ENCODE measurements at regions not wholly inside any gene's neighbourhood (a gene's known extent, or its start where the extent isn't known, plus 50 kb on each side); places are given as distances from the start of the nearest gene placed in this dataset.

DNA sequence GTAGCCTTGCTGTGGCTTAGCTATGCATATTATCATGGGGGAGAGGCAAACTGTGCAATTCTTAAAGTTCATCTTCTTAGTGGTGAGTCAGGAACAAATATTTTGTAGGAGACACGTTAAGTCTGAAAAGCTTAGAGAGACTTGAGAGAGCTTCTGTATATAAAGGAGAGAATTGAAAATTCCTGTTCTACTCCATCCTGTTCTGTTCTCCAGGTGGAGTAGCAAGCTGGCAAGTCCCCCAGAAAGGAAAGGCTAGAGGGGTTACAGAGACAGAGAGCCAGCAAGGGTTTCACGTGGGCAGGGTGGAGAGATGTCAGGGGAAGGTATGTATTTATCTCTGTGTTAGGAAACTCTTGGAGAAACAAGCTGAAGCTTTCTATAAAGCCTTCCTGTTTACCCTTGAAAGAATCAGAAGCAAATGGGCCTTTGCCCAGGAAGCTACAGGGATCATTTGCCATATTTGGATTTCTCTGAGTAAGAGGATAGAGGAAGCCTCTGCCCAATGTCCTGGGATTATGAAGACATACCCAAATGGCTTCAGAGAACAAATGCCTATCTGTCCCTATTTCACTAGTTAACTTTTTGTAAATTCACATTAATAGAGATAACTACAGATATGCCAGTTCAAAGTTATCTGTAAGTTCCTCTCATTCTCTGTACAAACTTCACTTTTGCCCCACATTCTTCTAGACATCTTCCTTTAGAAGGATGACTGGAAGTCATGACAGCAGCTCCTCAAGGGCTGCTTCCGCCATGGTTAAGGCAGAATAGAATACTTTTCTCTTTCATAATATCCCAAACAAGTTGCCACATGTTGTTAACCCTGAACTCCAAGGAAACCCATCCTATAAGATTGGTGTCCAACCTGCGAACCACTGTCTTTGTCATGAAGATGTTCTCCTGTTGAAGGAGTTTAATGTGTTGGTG lies 126.7 kb upstream of the NEDD9 start:
- no peak for DNase-seq (ENCODE audit: low read depth in 2 of 2)

DNA sequence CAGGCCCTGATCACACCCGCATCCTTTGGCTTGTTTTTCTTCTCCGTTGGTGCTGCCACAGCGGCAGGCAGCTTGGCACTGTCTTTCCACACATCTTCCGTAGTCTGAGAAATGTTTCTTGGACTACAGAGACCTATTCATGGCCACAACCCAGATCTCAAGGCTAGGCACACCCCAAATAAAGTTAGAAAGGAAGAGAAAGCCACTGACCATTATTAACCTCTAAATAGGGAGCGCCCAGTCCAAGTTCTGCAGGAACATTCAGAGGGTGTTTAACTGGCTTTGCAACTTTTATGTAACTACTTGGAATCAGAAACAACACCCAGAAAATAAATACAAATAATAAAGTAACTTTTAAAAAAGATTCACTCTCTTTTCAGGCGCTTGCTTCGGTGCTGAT lies 124.8 kb upstream of the NEDD9 start:
- DNase-seq (ENCODE audit: low read depth in 2 of 2), result no peak

DNA sequence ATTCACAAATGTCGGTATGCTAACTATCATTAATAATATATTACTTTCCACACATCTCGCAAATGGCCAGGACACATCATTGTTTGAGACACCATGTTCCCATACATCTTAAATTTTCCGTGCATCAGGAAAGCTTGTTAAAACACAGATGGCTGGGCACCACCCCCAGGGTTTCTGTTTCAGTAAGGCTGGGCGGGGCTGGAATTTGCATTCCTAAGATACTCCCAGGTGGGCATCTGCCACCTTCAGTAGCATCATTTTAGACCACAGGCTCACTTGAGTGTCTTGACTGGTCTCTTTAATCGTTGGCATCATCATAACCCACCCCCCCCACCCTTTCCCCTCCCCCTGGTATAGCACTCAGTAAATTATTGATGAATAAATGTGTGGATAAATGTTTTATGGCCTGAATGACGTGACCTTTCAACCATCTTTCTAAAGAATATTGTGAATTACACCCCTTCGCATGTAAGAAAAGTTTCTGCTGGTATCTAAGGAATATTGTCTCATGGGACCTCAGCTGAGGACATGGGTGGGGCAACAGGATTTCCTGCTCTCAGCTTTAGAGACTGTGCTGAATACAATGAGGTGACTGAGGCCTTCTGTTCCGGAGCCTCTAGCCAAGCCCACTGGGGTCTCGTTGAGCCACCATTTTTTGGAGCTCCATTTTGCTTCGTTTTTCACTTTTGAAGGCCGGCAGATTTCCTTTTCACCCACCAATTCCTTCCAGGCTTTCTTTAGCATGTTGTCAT lies 124.1 kb upstream of the NEDD9 start:
- DNase-seq (ENCODE audit: low read depth in 2 of 2), result no peak

GRCh38 chr6:11353921-11354389 lies 121.5 kb upstream of the NEDD9 start:
- DNase-seq (ENCODE audit: low read depth in 2 of 2), result peak; percentile 62 to 72

GRCh38 chr6:11350294-11350693 lies 117.8 kb upstream of the NEDD9 start:
- DNase-seq (ENCODE audit: low read depth in 2 of 2), result no peak

- no peak for DNase-seq (ENCODE audit: low read depth in 2 of 2)
Measured at GRCh38 chr6:11349880-11350279, 117.4 kb upstream of the NEDD9 start.

GRCh38 chr6:11346516-11346915 lies 114.0 kb upstream of the NEDD9 start:
- no peak for DNase-seq (ENCODE audit: low read depth in 2 of 2)

GRCh38 chr6:11345536-11345935 lies 113.1 kb upstream of the NEDD9 start:
- DNase-seq (ENCODE audit: low read depth in 2 of 2), result no peak

DNA sequence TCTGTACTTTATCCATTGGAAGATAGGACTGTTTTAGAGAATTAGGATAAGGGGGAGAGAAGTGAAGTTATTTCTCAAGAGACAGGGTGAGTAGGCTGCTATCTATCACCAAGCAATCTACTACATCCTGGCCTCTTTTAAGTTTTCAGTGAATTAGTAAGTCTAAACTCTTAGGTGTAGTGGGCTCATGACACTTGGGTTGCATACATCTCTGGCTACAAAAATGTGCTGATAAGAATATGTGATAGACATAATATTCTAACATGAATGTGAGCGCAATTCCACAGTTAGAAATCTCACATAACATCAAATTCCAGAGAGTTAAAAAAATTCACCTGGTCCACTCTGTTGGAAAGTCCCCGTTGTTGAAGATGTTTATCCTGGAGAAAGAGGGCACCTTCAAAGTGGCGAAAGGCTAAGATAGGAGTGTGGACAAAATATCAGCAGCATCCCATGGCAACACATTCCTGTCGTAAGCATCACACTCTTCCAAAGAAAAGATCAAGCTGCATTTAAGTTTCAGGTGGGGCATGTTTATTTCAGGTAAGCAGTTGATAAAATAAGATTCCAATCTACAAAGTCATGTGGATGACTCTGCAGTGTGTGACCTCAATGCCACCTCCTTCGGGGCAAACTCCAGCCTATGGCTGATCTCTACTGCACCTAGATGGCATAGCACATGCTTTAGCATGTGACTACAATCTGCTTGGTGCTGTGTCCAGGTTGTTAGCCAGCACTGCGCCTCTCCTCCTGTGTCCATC lies 111.7 kb upstream of the NEDD9 start:
- no peak for DNase-seq (ENCODE audit: low read depth in 2 of 2)

GRCh38 chr6:11341867-11342266 lies 109.4 kb upstream of the NEDD9 start:
- no peak for DNase-seq (ENCODE audit: low read depth in 2 of 2)

GRCh38 chr6:11341303-11341702 lies 108.8 kb upstream of the NEDD9 start:
- no peak for DNase-seq (ENCODE audit: low read depth in 2 of 2)

DNA sequence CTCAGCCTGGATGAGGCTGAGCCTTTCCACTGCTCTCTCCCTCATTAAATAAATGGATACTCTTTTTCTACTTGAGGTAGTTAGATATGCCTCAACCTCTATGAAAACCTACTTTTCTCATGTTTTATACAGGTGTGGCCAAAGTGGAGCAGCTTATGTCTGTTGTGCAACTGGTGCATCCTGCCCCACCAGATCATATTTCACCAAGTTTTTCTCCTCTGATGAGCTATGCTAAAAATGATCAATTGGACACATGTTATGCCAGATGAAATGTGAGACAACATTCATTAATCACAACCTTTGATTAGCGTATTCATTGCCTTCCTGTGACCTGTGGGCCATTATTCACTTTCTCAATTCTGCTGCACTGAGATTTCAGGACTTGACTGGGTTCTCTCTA lies 106.9 kb upstream of the NEDD9 start:
- DNase-seq (ENCODE audit: low read depth in 2 of 2), result no peak

DNA sequence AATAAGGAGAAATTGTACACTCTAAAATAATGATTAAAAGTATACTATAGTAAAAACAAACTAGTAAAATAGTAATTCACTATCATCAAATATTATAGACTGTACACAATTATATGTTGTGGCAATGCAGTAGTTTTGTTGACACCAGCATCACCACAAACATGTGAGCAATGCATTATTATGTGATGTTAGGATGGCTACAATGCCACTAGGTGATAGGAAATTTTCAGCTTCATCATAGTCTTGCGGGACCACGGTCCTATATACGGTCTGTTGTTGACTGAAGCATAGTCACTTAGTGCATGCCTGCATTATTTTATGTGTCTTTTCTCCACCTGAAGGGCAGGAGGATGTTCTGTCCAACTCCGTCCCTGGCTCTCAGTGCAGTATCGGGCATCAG lies 104.8 kb upstream of the NEDD9 start:
- DNase-seq (ENCODE audit: low read depth in 2 of 2), result no peak

DNA sequence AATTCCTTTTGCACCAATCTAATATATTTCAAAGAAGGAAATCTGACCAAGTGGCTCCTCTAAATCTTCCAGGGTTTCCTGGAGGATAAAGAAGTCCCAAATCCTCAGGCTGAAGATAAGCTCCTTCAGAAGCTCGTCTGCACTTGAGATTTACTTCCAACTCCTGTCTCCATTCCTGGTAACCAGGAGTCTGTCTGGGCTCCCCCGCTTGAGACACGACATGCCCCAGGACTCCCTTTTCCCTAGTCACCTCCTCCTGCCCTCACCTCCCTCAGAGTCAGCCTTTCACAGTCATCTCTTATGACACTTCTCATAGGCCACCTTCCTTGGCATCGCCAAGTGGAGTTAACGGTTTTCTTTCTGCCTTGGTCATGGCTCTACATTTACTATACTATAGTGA lies 103.4 kb upstream of the NEDD9 start:
- no peak for DNase-seq (ENCODE audit: low read depth in 2 of 2)

- no peak for DNase-seq (ENCODE audit: low read depth in 2 of 2)
Measured at GRCh38 chr6:11333132-11333849, 100.8 kb upstream of the NEDD9 start.

- DNase-seq (ENCODE audit: low read depth in 2 of 2), result no peak
Measured at GRCh38 chr6:11332463-11332862, 100.0 kb upstream of the NEDD9 start.

GRCh38 chr6:11331111-11331510 lies 98.6 kb upstream of the NEDD9 start:
- DNase-seq (ENCODE audit: low read depth in 2 of 2), result no peak

DNA sequence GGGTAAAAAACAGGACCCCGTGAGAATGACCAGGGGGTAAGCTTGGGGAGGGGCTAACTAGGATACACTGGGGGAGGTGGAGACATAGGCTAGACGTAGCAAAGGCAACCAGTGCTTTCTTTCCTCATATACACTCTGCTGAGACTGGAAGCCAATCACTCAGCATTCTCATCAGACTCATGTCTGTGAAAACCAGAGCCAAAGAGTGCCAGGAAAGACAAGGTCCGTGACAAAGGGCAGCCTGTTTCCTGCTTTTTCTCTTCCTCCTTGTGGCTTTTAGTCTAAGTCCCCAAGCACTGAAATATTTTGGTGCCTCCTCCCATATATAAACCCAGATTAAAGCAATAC lies 97.9 kb upstream of the NEDD9 start:
- no peak for DNase-seq (ENCODE audit: low read depth in 2 of 2)

GRCh38 chr6:11329726-11330412 lies 97.4 kb upstream of the NEDD9 start:
- DNase-seq (ENCODE audit: low read depth in 2 of 2), result no peak

DNA sequence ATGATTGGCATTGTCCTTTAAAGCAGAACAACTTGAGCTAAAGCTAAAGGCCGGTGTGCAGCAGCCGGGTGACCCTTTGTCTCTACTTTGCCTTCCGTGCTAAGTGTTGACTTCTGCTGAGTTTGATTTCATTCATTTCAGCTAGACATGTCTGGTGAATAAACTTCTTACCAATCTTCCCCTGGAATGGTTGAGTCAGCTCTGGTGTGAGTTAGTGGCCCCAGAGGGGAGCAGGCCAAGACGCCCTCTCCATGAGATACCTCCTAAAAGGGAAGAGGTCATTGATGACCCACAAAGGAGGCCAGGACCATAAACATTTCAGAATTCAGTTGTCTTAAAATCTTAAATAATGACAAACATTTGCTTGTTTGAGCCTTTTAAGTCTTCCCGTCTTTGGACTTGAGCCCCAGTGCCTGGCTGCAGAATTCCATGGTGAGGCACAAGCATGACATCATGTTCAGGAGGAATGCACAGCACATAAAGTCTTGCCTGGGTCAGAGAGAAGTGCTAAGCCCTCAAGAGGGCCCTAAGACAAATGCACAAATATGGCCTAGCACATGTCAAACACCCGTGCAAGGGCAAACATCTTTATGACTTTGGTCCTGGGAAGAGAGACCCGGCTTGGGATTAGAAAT lies 96.3 kb upstream of the NEDD9 start:
- DNase-seq (ENCODE audit: low read depth in 2 of 2), result no peak

- DNase-seq (ENCODE audit: low read depth in 2 of 2), result no peak
Measured at GRCh38 chr6:11327961-11328360, 95.5 kb upstream of the NEDD9 start.
